ENCODE measurements at regions not wholly inside any gene's neighbourhood (a gene's known extent, or its start where the extent isn't known, plus 50 kb on each side); places are given as distances from the start of the nearest gene placed in this dataset.

DNA sequence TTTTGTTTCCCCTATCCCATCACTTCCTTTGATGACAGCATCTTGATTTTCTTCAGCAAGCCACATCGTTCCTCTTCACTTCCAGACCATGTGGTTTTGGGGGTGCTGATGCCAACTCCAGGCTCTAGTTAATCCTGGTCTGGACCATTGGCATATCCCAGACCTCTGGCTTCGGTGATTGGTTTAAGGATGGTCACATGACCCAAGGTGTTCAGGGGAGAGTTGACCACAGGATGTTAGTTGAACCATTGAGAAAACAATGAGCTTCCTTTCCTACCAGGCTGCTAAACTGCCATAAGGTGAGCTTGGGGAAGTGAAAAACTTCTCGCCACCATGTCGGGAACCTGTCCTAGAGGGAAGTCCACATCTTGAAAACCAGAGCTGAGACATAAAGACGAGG lies 60.9 kb upstream of the TLR3 start:
- no peak overlapping the region for H3K9ac ChIP-seq (ENCODE audit: low read length)
- no peak overlapping the region for H3K4me2 ChIP-seq (ENCODE audit: low read length)
- no peak for TF ChIP-seq EZH2 (IDR thresholded peaks at IDR 0.05; ENCODE audit: borderline replicate concordance, low read length)
- no peak for TF ChIP-seq CTCF (IDR thresholded peaks at IDR 0.05; ENCODE audit: low read length)
- H3F3A ChIP-seq (ENCODE audit: insufficient read depth, low read length): no peaks in the 10 kb centered on the region
- H3K27me3 ChIP-seq (ENCODE audit: insufficient read depth, low read length): no peaks in the 10 kb centered on the region; the same call in 1 of the 2 replicates
- no peaks in the 10 kb centered on the region for H3K9me2 ChIP-seq (ENCODE audit: low read depth, low read length)
- no peak overlapping the region for H2AFZ ChIP-seq (ENCODE audit: low read length)
- no peaks in the 10 kb centered on the region for H4K20me1 ChIP-seq (ENCODE audit: insufficient read depth, low read length)
- H3K4me3 ChIP-seq (ENCODE audit: low read depth, low read length, poor library complexity, severe bottlenecking): no peak overlapping the region
- no peaks in the 10 kb centered on the region for H3K4me1 ChIP-seq (ENCODE audit: insufficient read depth, low read length, severe bottlenecking)
- no peaks in the 10 kb centered on the region for H3K36me3 ChIP-seq (ENCODE audit: insufficient read depth, low read length)
- H3K79me2 ChIP-seq (ENCODE audit: insufficient read depth, low read length): no peaks in the 10 kb centered on the region
- H3K9me3 ChIP-seq (ENCODE audit: low read length): no peaks in the 10 kb centered on the region
- no peak overlapping the region for H3K27ac ChIP-seq (ENCODE audit: low read depth, low read length, poor library complexity, severe bottlenecking)

GRCh38 chr4:186009976-186010375 lies 59.0 kb upstream of the TLR3 start:
- H3K79me2 ChIP-seq (ENCODE audit: insufficient read depth, low read length): no peaks in the 10 kb centered on the region
- TF ChIP-seq EZH2 (IDR thresholded peaks at IDR 0.05; ENCODE audit: borderline replicate concordance, low read length) (no peak), CTCF (IDR thresholded peaks at IDR 0.05; ENCODE audit: low read length) (no peak)
- H2AFZ ChIP-seq (ENCODE audit: low read length): no peak overlapping the region
- no peak overlapping the region for H3K4me3 ChIP-seq (ENCODE audit: low read depth, low read length, poor library complexity, severe bottlenecking)
- H3K4me1 ChIP-seq (ENCODE audit: insufficient read depth, low read length, severe bottlenecking): no peaks in the 10 kb centered on the region
- H3F3A ChIP-seq (ENCODE audit: insufficient read depth, low read length): no peaks in the 10 kb centered on the region
- no peaks in the 10 kb centered on the region for H3K36me3 ChIP-seq (ENCODE audit: insufficient read depth, low read length)
- no peak overlapping the region for H3K9ac ChIP-seq (ENCODE audit: low read length)
- H3K9me3 ChIP-seq (ENCODE audit: low read length): no peaks in the 10 kb centered on the region
- no peaks in the 10 kb centered on the region for H4K20me1 ChIP-seq (ENCODE audit: insufficient read depth, low read length)
- H3K27me3 ChIP-seq (ENCODE audit: insufficient read depth, low read length): no peaks in the 10 kb centered on the region; the same call in 1 of the 2 replicates
- no peak overlapping the region for H3K27ac ChIP-seq (ENCODE audit: low read depth, low read length, poor library complexity, severe bottlenecking)
- H3K4me2 ChIP-seq (ENCODE audit: low read length): no peak overlapping the region
- no peaks in the 10 kb centered on the region for H3K9me2 ChIP-seq (ENCODE audit: low read depth, low read length)

- no peaks in the 10 kb centered on the region for H3F3A ChIP-seq (ENCODE audit: insufficient read depth, low read length)
- no peak overlapping the region for H3K4me2 ChIP-seq (ENCODE audit: low read length)
- H3K27me3 ChIP-seq (ENCODE audit: insufficient read depth, low read length): peaks cover 6% of the 10 kb centered on the region; the same call in 1 of the 2 replicates
- no peaks in the 10 kb centered on the region for H3K79me2 ChIP-seq (ENCODE audit: insufficient read depth, low read length)
- H2AFZ ChIP-seq (ENCODE audit: low read length): no peak overlapping the region
- no peak overlapping the region for H3K27ac ChIP-seq (ENCODE audit: low read depth, low read length, poor library complexity, severe bottlenecking)
- H3K9ac ChIP-seq (ENCODE audit: low read length): no peak overlapping the region
- H4K20me1 ChIP-seq (ENCODE audit: insufficient read depth, low read length): no peaks in the 10 kb centered on the region
- H3K9me3 ChIP-seq (ENCODE audit: low read length): no peaks in the 10 kb centered on the region
- no peaks in the 10 kb centered on the region for H3K36me3 ChIP-seq (ENCODE audit: insufficient read depth, low read length)
- H3K9me2 ChIP-seq (ENCODE audit: low read depth, low read length): no peaks in the 10 kb centered on the region
- TF ChIP-seq EZH2 (IDR thresholded peaks at IDR 0.05; ENCODE audit: borderline replicate concordance, low read length) (no peak), CTCF (IDR thresholded peaks at IDR 0.05; ENCODE audit: low read length) (no peak)
- no peaks in the 10 kb centered on the region for H3K4me1 ChIP-seq (ENCODE audit: insufficient read depth, low read length, severe bottlenecking)
- H3K4me3 ChIP-seq (ENCODE audit: low read depth, low read length, poor library complexity, severe bottlenecking): no peak overlapping the region
Observed at GRCh38 chr4:186010821-186011220, 58.1 kb upstream of the TLR3 start.

Measured in OCI-LY1 (cell line).